T1000 (cell line): ENCODE measurements at regions not wholly inside any gene's neighbourhood (a gene's known extent, or its start where the extent isn't known, plus 50 kb on each side); places are given as distances from the start of the nearest gene placed in this dataset.

ENCODE experiments used
- DNase-seq: peaks from one replicate; lab custom pipeline; 2025; ENCODE audit warnings: mixed read lengths; lab: John Stamatoyannopoulos, UW

- no peak for DNase-seq
Measured at GRCh38 chr4:65789805-65790204, 119.5 kb upstream of the EPHA5 start.

- DNase-seq = no peak
Measured at GRCh38 chr4:65789341-65789740, 119.1 kb upstream of the EPHA5 start.

- DNase-seq = no peak
Measured at GRCh38 chr4:65777270-65777669, 107.0 kb upstream of the EPHA5 start.

GRCh38 chr4:65773636-65774035 is 103.3 kb upstream of the EPHA5 start:
- DNase-seq = no peak

GRCh38 chr4:65747386-65747785 is 77.1 kb upstream of the EPHA5 start:
- no peak for DNase-seq

- DNase-seq = no peak
Measured at GRCh38 chr4:65738134-65738533, 67.8 kb upstream of the EPHA5 start.

GRCh38 chr4:65737672-65738071 is 67.4 kb upstream of the EPHA5 start:
- DNase-seq = no peak

- DNase-seq = no peak
Measured at GRCh38 chr4:65724973-65725372, 54.7 kb upstream of the EPHA5 start.
